BLaER1 treated with 17β-estradiol and CSF1 and Interleukin-3, amounts not matched to agents 10 nM and 100 nM (cell line): ENCODE measurements at regions not wholly inside any gene's neighbourhood (a gene's known extent, or its start where the extent isn't known, plus 50 kb on each side); places are given as distances from the start of the nearest gene placed in this dataset.
A peak's percentile ranks its signal among the peaks of the same experiment; 100 is the strongest.

Source experiments
- H3K27ac ChIP-seq, 11 experiments: shearing (Covaris generic); formaldehyde crosslinking; 2 replicates each; pipeline ENCODE4 v1.8.1; 2022
- H3K27me3 ChIP-seq, 11 experiments: shearing (Covaris generic); formaldehyde crosslinking; 2 replicates each; pipeline ENCODE4 v1.8.1; 2022
- H3K36me3 ChIP-seq, 11 experiments: shearing (Covaris generic); formaldehyde crosslinking; 2 replicates each; pipeline ENCODE4 v1.8.1; 2022
- H3K4me1 ChIP-seq, 10 experiments: shearing (Covaris generic); formaldehyde crosslinking; 2 replicates each; pipeline ENCODE4 v1.8.1; 2022
- H3K4me2 ChIP-seq, 11 experiments: shearing (Covaris generic); formaldehyde crosslinking; 2 replicates each; pipeline ENCODE4 v1.8.1; 2022
- H3K4me3 ChIP-seq, 10 experiments: shearing (Covaris generic); formaldehyde crosslinking; 2 replicates each; pipeline ENCODE4 v1.8.1; 2022
- H3K9ac ChIP-seq, 11 experiments: shearing (Covaris generic); formaldehyde crosslinking; 2 replicates each; pipeline ENCODE4 v1.8.1; 2022
- H3K9me3 ChIP-seq, 11 experiments: shearing (Covaris generic); formaldehyde crosslinking; replicated peaks in 1 of 11; 2 replicates each; pipeline ENCODE4 v1.8.1; 2022
- H4K20me1 ChIP-seq, 11 experiments: shearing (Covaris generic); formaldehyde crosslinking; 2 replicates each; pipeline ENCODE4 v1.8.1; 2022
- Cebpa-rat ChIP-seq, 11 experiments: shearing (Covaris generic); IDR thresholded peaks; 2 replicates each; pipeline ENCODE4 v1.8.1; 2022

- H3K9me3 ChIP-seq: no peaks in the 10 kb centered on the region
- no peak overlapping the region for H3K9ac ChIP-seq
- H3K27ac ChIP-seq: no peak overlapping the region
- no peak overlapping the region for H3K4me3 ChIP-seq
- H3K4me2 ChIP-seq: no peak overlapping the region
- H3K27me3 ChIP-seq: no peaks in the 10 kb centered on the region
- H4K20me1 ChIP-seq: no peaks in the 10 kb centered on the region
- no peak for TF ChIP-seq Cebpa-rat (IDR thresholded peaks at IDR 0.05)
- peaks cover 0 to 14% (median 0%) of the 10 kb centered on the region in 10 experiments; a peak in 4 of 20 replicates for H3K4me1 ChIP-seq
- no peaks in the 10 kb centered on the region for H3K36me3 ChIP-seq
Measured at GRCh38 chr20:42020316-42020715, 402.1 kb upstream of the CHD6 start.

DNA sequence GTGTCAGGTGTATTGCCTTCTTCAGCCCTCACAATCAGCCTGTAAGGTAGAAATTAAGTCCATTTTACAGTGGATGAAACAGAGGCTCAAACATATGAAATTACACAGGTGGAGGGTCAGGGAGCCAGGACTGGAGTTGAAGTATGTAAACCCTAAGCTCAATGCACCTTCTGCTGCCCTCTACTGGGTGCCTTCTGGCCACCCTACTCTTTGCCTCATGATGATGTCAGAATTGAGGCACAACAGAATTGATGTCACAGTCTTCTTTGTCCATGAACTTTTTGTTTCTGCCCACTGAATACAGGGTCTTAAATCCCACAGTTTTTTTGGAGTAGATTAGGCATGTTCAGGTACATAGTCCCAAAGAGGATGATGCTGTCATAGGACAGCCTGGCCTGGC is 400.8 kb upstream of the CHD6 start:
- H4K20me1 ChIP-seq: no peaks in the 10 kb centered on the region
- H3K27ac ChIP-seq: no peak overlapping the region
- H3K4me1 ChIP-seq: peaks cover 0 to under 1% (median 0%) of the 10 kb centered on the region in 10 experiments; a peak in 3 of 20 replicates

DNA sequence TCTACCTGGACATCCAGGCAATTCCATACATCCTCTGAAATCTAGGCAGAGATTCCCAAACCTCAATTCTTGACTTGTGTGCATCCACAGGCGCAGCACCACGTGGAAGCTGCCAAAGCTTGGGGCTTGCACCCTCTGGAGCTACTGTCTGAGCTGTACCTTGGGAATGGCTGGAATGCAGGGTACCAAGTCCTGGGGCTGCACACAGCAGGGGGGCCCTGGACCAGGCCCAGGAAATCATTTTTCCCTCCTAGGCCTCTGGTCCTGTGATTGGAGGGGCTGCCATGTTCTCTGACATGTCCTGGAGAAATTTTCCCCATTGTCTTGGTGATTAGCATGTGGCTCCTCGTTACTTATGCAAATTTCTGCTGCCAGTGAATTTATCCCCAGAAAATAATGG is 391.9 kb upstream of the CHD6 start:
- H3K27me3 ChIP-seq: no peaks in the 10 kb centered on the region
- no peaks in the 10 kb centered on the region for H4K20me1 ChIP-seq
- H3K4me3 ChIP-seq: no peak overlapping the region; a peak in 1 of 20 replicates
- no peaks in the 10 kb centered on the region; a peak in 2 of 22 replicates for H3K36me3 ChIP-seq
- no peak overlapping the region for H3K4me2 ChIP-seq
- H3K9ac ChIP-seq: no peak overlapping the region
- peaks cover 20 to 26% (median 21%) of the 10 kb centered on the region in 11 experiments for H3K9me3 ChIP-seq
- H3K4me1 ChIP-seq: no peaks in the 10 kb centered on the region
- no peak overlapping the region for H3K27ac ChIP-seq
- TF ChIP-seq Cebpa-rat (IDR thresholded peaks at IDR 0.05): no peak

More for the DNA sequence above, 400.8 kb upstream of the CHD6 start:
- no peak overlapping the region for H3K4me3 ChIP-seq
- no peak overlapping the region for H3K9ac ChIP-seq
- no peak overlapping the region for H3K4me2 ChIP-seq
- no peak for TF ChIP-seq Cebpa-rat (IDR thresholded peaks at IDR 0.05)
- H3K36me3 ChIP-seq: no peaks in the 10 kb centered on the region
- H3K9me3 ChIP-seq: no peaks in the 10 kb centered on the region
- no peaks in the 10 kb centered on the region for H3K27me3 ChIP-seq

DNA sequence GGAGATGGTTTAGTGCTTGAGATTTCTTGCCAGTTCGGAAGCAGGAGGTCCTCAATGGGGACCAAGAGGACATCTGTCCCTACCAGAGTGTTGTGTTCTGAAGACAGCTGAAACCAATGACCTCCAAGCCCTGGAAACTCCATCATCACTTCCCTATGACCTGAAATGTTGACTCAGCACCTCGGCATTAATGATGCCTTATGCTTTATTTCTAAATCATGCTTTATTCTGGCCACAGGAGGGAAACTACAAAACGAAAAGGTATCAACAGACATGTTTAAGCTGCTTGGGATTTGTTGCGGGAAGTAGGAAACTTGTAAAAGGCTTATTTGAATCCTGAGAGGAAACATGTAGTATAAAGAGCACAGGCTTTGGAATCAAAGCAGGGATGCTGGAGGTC is 389.1 kb upstream of the CHD6 start:
- H3K4me3 ChIP-seq: no peak overlapping the region
- H3K4me2 ChIP-seq: no peak overlapping the region
- no peak overlapping the region for H3K27ac ChIP-seq
- H3K36me3 ChIP-seq: no peaks in the 10 kb centered on the region; a peak in 2 of 22 replicates
- TF ChIP-seq Cebpa-rat (IDR thresholded peaks at IDR 0.05): no peak
- no peaks in the 10 kb centered on the region for H3K4me1 ChIP-seq
- no peaks in the 10 kb centered on the region for H3K27me3 ChIP-seq
- H3K9ac ChIP-seq: no peak overlapping the region
- H4K20me1 ChIP-seq: no peaks in the 10 kb centered on the region
- H3K9me3 ChIP-seq: peaks cover 20 to 26% (median 21%) of the 10 kb centered on the region in 11 experiments

DNA sequence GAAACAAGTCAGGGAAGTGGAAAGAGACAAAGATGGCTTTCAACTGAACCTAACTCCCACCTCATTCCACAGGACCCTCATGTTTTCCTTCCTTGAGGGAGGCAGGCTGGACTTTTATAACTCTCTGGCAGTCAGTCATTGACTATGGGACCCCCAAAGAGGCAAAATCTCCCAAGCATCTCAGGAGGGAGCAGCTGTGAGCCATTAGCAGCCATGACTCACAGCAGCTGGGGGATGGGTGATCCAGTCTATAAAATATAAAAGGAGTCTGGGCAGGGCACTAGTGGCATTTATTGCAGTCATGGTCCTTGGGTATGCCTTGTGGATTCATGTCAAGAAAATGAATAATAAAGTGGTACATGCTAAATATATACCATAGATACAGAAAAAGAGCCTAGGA is 387.0 kb upstream of the CHD6 start:
- Histone ChIP-seq H3K4me2 (no peak overlapping the region), H3K9me3 (peaks cover 15 to 19% (median 15%) of the 10 kb centered on the region in 11 experiments), H3K27ac (no peak overlapping the region), H3K4me3 (no peak overlapping the region), H4K20me1 (no peaks in the 10 kb centered on the region), H3K9ac (no peak overlapping the region), H3K4me1 (no peaks in the 10 kb centered on the region), H3K36me3 (no peaks in the 10 kb centered on the region; a peak in 2 of 22 replicates), H3K27me3 (no peaks in the 10 kb centered on the region)
- TF ChIP-seq Cebpa-rat (IDR thresholded peaks at IDR 0.05): no peak

GRCh38 chr20:42003380-42003779 is 385.2 kb upstream of the CHD6 start:
- H3K27ac ChIP-seq: no peak overlapping the region
- no peaks in the 10 kb centered on the region; a peak in 2 of 20 replicates for H3K4me1 ChIP-seq
- no peaks in the 10 kb centered on the region for H3K36me3 ChIP-seq
- H3K4me2 ChIP-seq: no peak overlapping the region
- no peak overlapping the region for H3K4me3 ChIP-seq
- no peak for TF ChIP-seq Cebpa-rat (IDR thresholded peaks at IDR 0.05)
- no peak overlapping the region for H3K9ac ChIP-seq
- H4K20me1 ChIP-seq: no peaks in the 10 kb centered on the region
- peaks cover 9 to 16% (median 10%) of the 10 kb centered on the region in 11 experiments; a peak in 20 of 22 replicates for H3K9me3 ChIP-seq
- H3K27me3 ChIP-seq: no peaks in the 10 kb centered on the region

- Histone ChIP-seq H3K4me2 (peak overlapping the region in 1 of 11 experiments; percentile 20; a peak in 1 of 22 replicates), H3K27ac (no peak overlapping the region), H3K27me3 (no peaks in the 10 kb centered on the region), H3K9me3 (peaks cover 9 to 19% (median 12%) of the 10 kb centered on the region in 11 experiments; a peak in 20 of 22 replicates), H3K36me3 (no peaks in the 10 kb centered on the region), H4K20me1 (no peaks in the 10 kb centered on the region; a peak in 1 of 22 replicates), H3K9ac (no peak overlapping the region), H3K4me3 (no peak overlapping the region), H3K4me1 (peaks cover 0 to 14% (median 7%) of the 10 kb centered on the region in 10 experiments; a peak in 7 of 20 replicates)
- peak in 2 of 11 experiments; percentile 19 to 50; a peak in 4 of 22 replicates for TF ChIP-seq Cebpa-rat (IDR thresholded peaks at IDR 0.05)
Measured at GRCh38 chr20:41998539-41999341, 380.6 kb upstream of the CHD6 start.

GRCh38 chr20:41996951-41997350 is 378.8 kb upstream of the CHD6 start:
- Histone ChIP-seq H3K27me3 (no peaks in the 10 kb centered on the region), H3K4me2 (peak overlapping the region in 1 of 11 experiments; percentile 53; a peak in 2 of 22 replicates), H3K4me3 (no peak overlapping the region), H3K4me1 (peaks cover 0 to 14% (median 7%) of the 10 kb centered on the region in 10 experiments; a peak in 7 of 20 replicates), H3K9me3 (peaks cover 9 to 19% (median 12%) of the 10 kb centered on the region in 11 experiments; a peak in 20 of 22 replicates), H3K27ac (no peak overlapping the region), H4K20me1 (no peaks in the 10 kb centered on the region; a peak in 1 of 22 replicates), H3K9ac (no peak overlapping the region), H3K36me3 (no peaks in the 10 kb centered on the region)
- TF ChIP-seq Cebpa-rat (IDR thresholded peaks at IDR 0.05): no peak

- H4K20me1 ChIP-seq: no peaks in the 10 kb centered on the region; a peak in 1 of 22 replicates
- peaks cover 0 to 2% (median 0%) of the 10 kb centered on the region in 11 experiments; a peak in 1 of 22 replicates for H3K9me3 ChIP-seq
- H3K27ac ChIP-seq: no peak overlapping the region
- no peaks in the 10 kb centered on the region for H3K27me3 ChIP-seq
- no peak overlapping the region for H3K4me3 ChIP-seq
- H3K4me2 ChIP-seq: no peak overlapping the region
- no peak overlapping the region for H3K9ac ChIP-seq
- H3K4me1 ChIP-seq: peaks cover 0 to 7% (median under 1%) of the 10 kb centered on the region in 10 experiments; a peak in 3 of 20 replicates
- H3K36me3 ChIP-seq: no peaks in the 10 kb centered on the region
- TF ChIP-seq Cebpa-rat (IDR thresholded peaks at IDR 0.05): no peak
Measured at GRCh38 chr20:41992481-41992880, 374.3 kb upstream of the CHD6 start.
